ENCODE measurements at regions not wholly inside any gene's neighbourhood (a gene's known extent, or its start where the extent isn't known, plus 50 kb on each side); places are given as distances from the start of the nearest gene placed in this dataset.

DNA sequence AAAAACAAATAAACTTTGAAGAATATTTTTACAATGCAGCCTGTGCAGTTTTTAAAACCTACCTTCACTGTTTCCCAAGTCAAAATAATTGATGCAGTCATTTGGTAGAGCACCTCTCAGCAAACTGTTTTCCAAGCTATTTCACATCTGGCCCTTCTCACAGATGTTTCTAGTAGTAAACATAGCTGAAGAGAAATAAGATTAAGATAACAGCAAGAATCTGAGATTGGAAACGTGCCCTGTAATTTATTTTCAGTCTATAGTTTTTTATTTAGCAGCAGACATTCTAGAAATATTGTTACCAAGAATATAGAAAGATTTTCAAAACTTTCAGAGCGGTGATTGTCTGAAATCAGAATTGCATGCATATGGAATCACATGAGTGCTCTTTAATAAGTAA, 440.2 kb downstream of the TRIB2 start (continued):
- TF ChIP-seq, protein P1, sequence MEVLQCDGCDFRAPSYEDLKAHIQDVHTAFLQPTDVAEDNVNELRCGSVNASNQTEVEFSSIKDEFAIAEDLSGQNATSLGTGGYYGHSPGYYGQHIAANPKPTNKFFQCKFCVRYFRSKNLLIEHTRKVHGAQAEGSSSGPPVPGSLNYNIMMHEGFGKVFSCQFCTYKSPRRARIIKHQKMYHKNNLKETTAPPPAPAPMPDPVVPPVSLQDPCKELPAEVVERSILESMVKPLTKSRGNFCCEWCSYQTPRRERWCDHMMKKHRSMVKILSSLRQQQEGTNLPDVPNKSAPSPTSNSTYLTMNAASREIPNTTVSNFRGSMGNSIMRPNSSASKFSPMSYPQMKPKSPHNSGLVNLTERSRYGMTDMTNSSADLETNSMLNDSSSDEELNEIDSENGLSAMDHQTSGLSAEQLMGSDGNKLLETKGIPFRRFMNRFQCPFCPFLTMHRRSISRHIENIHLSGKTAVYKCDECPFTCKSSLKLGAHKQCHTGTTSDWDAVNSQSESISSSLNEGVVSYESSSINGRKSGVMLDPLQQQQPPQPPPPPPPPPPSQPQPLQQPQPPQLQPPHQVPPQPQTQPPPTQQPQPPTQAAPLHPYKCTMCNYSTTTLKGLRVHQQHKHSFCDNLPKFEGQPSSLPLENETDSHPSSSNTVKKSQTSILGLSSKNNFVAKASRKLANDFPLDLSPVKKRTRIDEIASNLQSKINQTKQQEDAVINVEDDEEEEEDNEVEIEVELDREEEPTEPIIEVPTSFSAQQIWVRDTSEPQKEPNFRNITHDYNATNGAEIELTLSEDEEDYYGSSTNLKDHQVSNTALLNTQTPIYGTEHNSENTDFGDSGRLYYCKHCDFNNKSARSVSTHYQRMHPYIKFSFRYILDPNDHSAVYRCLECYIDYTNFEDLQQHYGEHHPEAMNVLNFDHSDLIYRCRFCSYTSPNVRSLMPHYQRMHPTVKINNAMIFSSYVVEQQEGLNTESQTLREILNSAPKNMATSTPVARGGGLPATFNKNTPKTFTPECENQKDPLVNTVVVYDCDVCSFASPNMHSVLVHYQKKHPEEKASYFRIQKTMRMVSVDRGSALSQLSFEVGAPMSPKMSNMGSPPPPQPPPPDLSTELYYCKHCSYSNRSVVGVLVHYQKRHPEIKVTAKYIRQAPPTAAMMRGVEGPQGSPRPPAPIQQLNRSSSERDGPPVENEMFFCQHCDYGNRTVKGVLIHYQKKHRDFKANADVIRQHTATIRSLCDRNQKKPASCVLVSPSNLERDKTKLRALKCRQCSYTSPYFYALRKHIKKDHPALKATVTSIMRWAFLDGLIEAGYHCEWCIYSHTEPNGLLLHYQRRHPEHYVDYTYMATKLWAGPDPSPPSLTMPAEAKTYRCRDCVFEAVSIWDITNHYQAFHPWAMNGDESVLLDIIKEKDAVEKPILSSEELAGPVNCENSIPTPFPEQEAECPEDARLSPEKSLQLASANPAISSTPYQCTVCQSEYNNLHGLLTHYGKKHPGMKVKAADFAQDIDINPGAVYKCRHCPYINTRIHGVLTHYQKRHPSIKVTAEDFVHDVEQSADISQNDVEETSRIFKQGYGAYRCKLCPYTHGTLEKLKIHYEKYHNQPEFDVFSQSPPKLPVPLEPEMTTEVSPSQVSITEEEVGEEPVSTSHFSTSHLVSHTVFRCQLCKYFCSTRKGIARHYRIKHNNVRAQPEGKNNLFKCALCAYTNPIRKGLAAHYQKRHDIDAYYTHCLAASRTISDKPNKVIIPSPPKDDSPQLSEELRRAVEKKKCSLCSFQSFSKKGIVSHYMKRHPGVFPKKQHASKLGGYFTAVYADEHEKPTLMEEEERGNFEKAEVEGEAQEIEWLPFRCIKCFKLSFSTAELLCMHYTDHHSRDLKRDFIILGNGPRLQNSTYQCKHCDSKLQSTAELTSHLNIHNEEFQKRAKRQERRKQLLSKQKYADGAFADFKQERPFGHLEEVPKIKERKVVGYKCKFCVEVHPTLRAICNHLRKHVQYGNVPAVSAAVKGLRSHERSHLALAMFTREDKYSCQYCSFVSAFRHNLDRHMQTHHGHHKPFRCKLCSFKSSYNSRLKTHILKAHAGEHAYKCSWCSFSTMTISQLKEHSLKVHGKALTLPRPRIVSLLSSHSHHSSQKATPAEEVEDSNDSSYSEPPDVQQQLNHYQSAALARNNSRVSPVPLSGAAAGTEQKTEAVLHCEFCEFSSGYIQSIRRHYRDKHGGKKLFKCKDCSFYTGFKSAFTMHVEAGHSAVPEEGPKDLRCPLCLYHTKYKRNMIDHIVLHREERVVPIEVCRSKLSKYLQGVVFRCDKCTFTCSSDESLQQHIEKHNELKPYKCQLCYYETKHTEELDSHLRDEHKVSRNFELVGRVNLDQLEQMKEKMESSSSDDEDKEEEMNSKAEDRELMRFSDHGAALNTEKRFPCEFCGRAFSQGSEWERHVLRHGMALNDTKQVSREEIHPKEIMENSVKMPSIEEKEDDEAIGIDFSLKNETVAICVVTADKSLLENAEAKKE (CRISPR knock-in tag; IDR thresholded peaks at IDR 0.05), result no peak
- TF ChIP-seq JUNB (IDR thresholded peaks at IDR 0.05; ENCODE audit: unreplicated experiment), result no peak
- TF ChIP-seq CTCF (conservative IDR thresholded peaks at IDR 0.05; ENCODE audit: low read depth in 2 of 2), result no peak
- TF ChIP-seq EZH2 (IDR thresholded peaks at IDR 0.05; ENCODE audit: low read depth, unreplicated experiment), result no peak
- TF ChIP-seq ZNF114 (CRISPR knock-in tag; IDR thresholded peaks at IDR 0.05), result no peak

GRCh38 chr2:13158466-13158865, 441.7 kb downstream of the TRIB2 start:
- no peaks in the 10 kb centered on the region for H3K9me3 Mint-ChIP-seq
- H3K27ac Mint-ChIP-seq, result no peak overlapping the region
- Histone ChIP-seq H3K79me2 (replicated peaks; ENCODE audit: insufficient read depth) (no peaks in the 10 kb centered on the region), H3K27ac (ENCODE audit: low read depth) (no peak overlapping the region), H2AFZ (peak overlapping the region; percentile 18; the same call in 1 of the 2 replicates), H3F3A (replicated peaks; ENCODE audit: low read depth) (no peaks in the 10 kb centered on the region), H3K4me3 (no peak overlapping the region), H3K27me3 (ENCODE audit: insufficient read depth) (no peaks in the 10 kb centered on the region), H3K9me2 (ENCODE audit: insufficient read depth) (0 out of 2 replicates have a peak, but pooled peaks cover 3% of the 10 kb centered on the region), H3K36me3 (ENCODE audit: insufficient read depth) (no peaks in the 10 kb centered on the region), H3K4me2 (no peak overlapping the region), H3K4me1 (ENCODE audit: insufficient read depth) (no peaks in the 10 kb centered on the region), H4K20me1 (replicated peaks; ENCODE audit: insufficient read depth) (no peaks in the 10 kb centered on the region)
- DNase-seq (ENCODE audit: low spot score), result no peak
- no peak for ATAC-seq
- no peaks in the 10 kb centered on the region for H3K27me3 Mint-ChIP-seq (ENCODE audit: insufficient read depth, low read depth, poor library complexity)
- no peaks in the 10 kb centered on the region for H3K4me1 Mint-ChIP-seq
- no peaks in the 10 kb centered on the region for H3K36me3 Mint-ChIP-seq (ENCODE audit: low read depth)
- no peak overlapping the region for H3K4me3 Mint-ChIP-seq
- TF ChIP-seq CREB1 (CRISPR knock-in tag; IDR thresholded peaks at IDR 0.05; ENCODE audit: low read depth), result no peak
- TF ChIP-seq, protein P2, sequence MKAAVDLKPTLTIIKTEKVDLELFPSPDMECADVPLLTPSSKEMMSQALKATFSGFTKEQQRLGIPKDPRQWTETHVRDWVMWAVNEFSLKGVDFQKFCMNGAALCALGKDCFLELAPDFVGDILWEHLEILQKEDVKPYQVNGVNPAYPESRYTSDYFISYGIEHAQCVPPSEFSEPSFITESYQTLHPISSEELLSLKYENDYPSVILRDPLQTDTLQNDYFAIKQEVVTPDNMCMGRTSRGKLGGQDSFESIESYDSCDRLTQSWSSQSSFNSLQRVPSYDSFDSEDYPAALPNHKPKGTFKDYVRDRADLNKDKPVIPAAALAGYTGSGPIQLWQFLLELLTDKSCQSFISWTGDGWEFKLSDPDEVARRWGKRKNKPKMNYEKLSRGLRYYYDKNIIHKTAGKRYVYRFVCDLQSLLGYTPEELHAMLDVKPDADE (IDR thresholded peaks at IDR 0.05), result no peak
- TF ChIP-seq EZH2phosphoT487 (IDR thresholded peaks at IDR 0.05; ENCODE audit: unreplicated experiment), result no peak
- no peak for TF ChIP-seq STAT1 (IDR thresholded peaks at IDR 0.05; ENCODE audit: unreplicated experiment)
- no peak for TF ChIP-seq JUNB (IDR thresholded peaks at IDR 0.05; ENCODE audit: unreplicated experiment)
- TF ChIP-seq, protein P3, sequence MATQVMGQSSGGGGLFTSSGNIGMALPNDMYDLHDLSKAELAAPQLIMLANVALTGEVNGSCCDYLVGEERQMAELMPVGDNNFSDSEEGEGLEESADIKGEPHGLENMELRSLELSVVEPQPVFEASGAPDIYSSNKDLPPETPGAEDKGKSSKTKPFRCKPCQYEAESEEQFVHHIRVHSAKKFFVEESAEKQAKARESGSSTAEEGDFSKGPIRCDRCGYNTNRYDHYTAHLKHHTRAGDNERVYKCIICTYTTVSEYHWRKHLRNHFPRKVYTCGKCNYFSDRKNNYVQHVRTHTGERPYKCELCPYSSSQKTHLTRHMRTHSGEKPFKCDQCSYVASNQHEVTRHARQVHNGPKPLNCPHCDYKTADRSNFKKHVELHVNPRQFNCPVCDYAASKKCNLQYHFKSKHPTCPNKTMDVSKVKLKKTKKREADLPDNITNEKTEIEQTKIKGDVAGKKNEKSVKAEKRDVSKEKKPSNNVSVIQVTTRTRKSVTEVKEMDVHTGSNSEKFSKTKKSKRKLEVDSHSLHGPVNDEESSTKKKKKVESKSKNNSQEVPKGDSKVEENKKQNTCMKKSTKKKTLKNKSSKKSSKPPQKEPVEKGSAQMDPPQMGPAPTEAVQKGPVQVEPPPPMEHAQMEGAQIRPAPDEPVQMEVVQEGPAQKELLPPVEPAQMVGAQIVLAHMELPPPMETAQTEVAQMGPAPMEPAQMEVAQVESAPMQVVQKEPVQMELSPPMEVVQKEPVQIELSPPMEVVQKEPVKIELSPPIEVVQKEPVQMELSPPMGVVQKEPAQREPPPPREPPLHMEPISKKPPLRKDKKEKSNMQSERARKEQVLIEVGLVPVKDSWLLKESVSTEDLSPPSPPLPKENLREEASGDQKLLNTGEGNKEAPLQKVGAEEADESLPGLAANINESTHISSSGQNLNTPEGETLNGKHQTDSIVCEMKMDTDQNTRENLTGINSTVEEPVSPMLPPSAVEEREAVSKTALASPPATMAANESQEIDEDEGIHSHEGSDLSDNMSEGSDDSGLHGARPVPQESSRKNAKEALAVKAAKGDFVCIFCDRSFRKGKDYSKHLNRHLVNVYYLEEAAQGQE (IDR thresholded peaks at IDR 0.05; ENCODE audit: unreplicated experiment), result no peak
